Osteoblast (primary cell): ENCODE measurements at regions not wholly inside any gene's neighbourhood (a gene's known extent, or its start where the extent isn't known, plus 50 kb on each side); places are given as distances from the start of the nearest gene placed in this dataset.

Experiments used
- DNase-seq: peaks from one replicate; pipeline ENCODE4 v3.0.0; 2011; ENCODE audit warnings: low spot score, mixed read lengths; ENCODE audit not compliant: insufficient read length; ENCODE audit errors: missing footprints
- H2AFZ ChIP-seq: 2 replicates; pipeline ENCODE4 v1.6.0; 2011; ENCODE audit warnings: mild to moderate bottlenecking, low read length
- H3K27ac ChIP-seq: 2 replicates; pipeline ENCODE4 v1.5.1; 2011; ENCODE audit warnings: mild to moderate bottlenecking, low read depth, low read length, moderate library complexity
- H3K27me3 ChIP-seq: 2 replicates; pipeline ENCODE4 v1.6.0; 2012; ENCODE audit warnings: mild to moderate bottlenecking, control low read depth, inconsistent platforms, low read length, moderate library complexity; ENCODE audit not compliant: insufficient read depth
- H3K36me3 ChIP-seq: 2 replicates; pipeline ENCODE4 v1.5.1; 2011; ENCODE audit warnings: mild to moderate bottlenecking, low read length, control low read depth, moderate library complexity; ENCODE audit not compliant: insufficient read depth
- H3K4me1 ChIP-seq: 2 replicates; pipeline ENCODE4 v1.5.1; 2011; ENCODE audit warnings: mild to moderate bottlenecking, low read length, control low read depth, moderate library complexity; ENCODE audit not compliant: insufficient read depth
- H3K4me2 ChIP-seq: 2 replicates; pipeline ENCODE4 v1.6.0; 2011; ENCODE audit warnings: mild to moderate bottlenecking, low read length; ENCODE audit not compliant: insufficient read depth
- H3K4me3 ChIP-seq: fragments of 200-600 bp; sonication (generic); 3 replicates; pipeline ENCODE4 v1.5.1; 2012; ENCODE audit warnings: mild to moderate bottlenecking, low read length, inconsistent platforms; ENCODE audit not compliant: insufficient read depth
- H3K79me2 ChIP-seq: 2 replicates; pipeline ENCODE4 v1.6.0; 2012; ENCODE audit warnings: mild to moderate bottlenecking, low read length, control low read depth, inconsistent platforms; ENCODE audit not compliant: insufficient read depth
- H3K9me3 ChIP-seq: 2 replicates; pipeline ENCODE4 v1.5.1; 2011; ENCODE audit warnings: low read depth, low read length, control low read depth
- H4K20me1 ChIP-seq: 2 replicates; pipeline ENCODE4 v1.6.0; 2012; ENCODE audit warnings: mild to moderate bottlenecking, low read length, control low read depth; ENCODE audit not compliant: insufficient read depth
- CTCF ChIP-seq: IDR thresholded peaks from 2 replicates; pipeline ENCODE4 v1.5.1; 2011; ENCODE audit warnings: mild to moderate bottlenecking, low read depth, low read length, moderate library complexity; ENCODE audit errors: extremely low read depth

- H4K20me1 ChIP-seq: no peaks in the 10 kb centered on the region
- H3K4me3 ChIP-seq: no peak overlapping the region
- no peaks in the 10 kb centered on the region for H3K27me3 ChIP-seq
- no peak for TF ChIP-seq CTCF
- no peak overlapping the region for H3K4me2 ChIP-seq
- DNase-seq: no peak
- no peaks in the 10 kb centered on the region for H3K79me2 ChIP-seq
- H3K36me3 ChIP-seq: no peaks in the 10 kb centered on the region
- H2AFZ ChIP-seq: no peak overlapping the region
- peaks cover 19% of the 10 kb centered on the region for H3K4me1 ChIP-seq
- no peaks in the 10 kb centered on the region for H3K9me3 ChIP-seq
- no peak overlapping the region for H3K27ac ChIP-seq
These were observed 71.7 kb upstream of the RBMS1 start for GRCh38 chr2:160565099-160565845.

- no peak overlapping the region for H3K4me3 ChIP-seq
- DNase-seq: no peak
- H4K20me1 ChIP-seq: no peaks in the 10 kb centered on the region
- H2AFZ ChIP-seq: no peak overlapping the region
- no peak overlapping the region for H3K4me2 ChIP-seq
- TF ChIP-seq CTCF: no peak
- H3K4me1 ChIP-seq: peaks cover 15% of the 10 kb centered on the region
- no peaks in the 10 kb centered on the region for H3K27me3 ChIP-seq
- H3K36me3 ChIP-seq: no peaks in the 10 kb centered on the region
- H3K9me3 ChIP-seq: no peaks in the 10 kb centered on the region
- H3K79me2 ChIP-seq: no peaks in the 10 kb centered on the region
- no peak overlapping the region for H3K27ac ChIP-seq
These were observed 73.1 kb upstream of the RBMS1 start for GRCh38 chr2:160566717-160567116.

- DNase-seq: no peak
- no peaks in the 10 kb centered on the region for H3K9me3 ChIP-seq
- H2AFZ ChIP-seq: no peak overlapping the region
- no peaks in the 10 kb centered on the region for H3K36me3 ChIP-seq
- TF ChIP-seq CTCF: no peak
- no peak overlapping the region for H3K4me2 ChIP-seq
- H3K4me3 ChIP-seq: no peak overlapping the region
- no peak overlapping the region for H3K27ac ChIP-seq
- H3K27me3 ChIP-seq: no peaks in the 10 kb centered on the region
- no peaks in the 10 kb centered on the region for H4K20me1 ChIP-seq
- no peaks in the 10 kb centered on the region for H3K4me1 ChIP-seq
- no peaks in the 10 kb centered on the region for H3K79me2 ChIP-seq
These were observed 75.2 kb upstream of the RBMS1 start for GRCh38 chr2:160568856-160569255.

GRCh38 chr2:160570376-160570775, 76.8 kb upstream of the RBMS1 start:
- peaks cover 12% of the 10 kb centered on the region for H3K4me1 ChIP-seq
- H3K36me3 ChIP-seq: no peaks in the 10 kb centered on the region
- no peak overlapping the region for H2AFZ ChIP-seq
- no peak overlapping the region for H3K4me2 ChIP-seq
- no peak overlapping the region for H3K27ac ChIP-seq
- H3K79me2 ChIP-seq: no peaks in the 10 kb centered on the region
- H3K4me3 ChIP-seq: no peak overlapping the region
- no peak for TF ChIP-seq CTCF
- no peaks in the 10 kb centered on the region for H3K27me3 ChIP-seq
- H4K20me1 ChIP-seq: no peaks in the 10 kb centered on the region
- H3K9me3 ChIP-seq: no peaks in the 10 kb centered on the region
- no peak for DNase-seq
